WI38 (cell line): ENCODE measurements at regions not wholly inside any gene's neighbourhood (a gene's known extent, or its start where the extent isn't known, plus 50 kb on each side); places are given as distances from the start of the nearest gene placed in this dataset.

Experiments
- H3K4me3 ChIP-seq: 2 replicates; pipeline ENCODE4 v1.5.1; 2011; ENCODE audit warnings: low read depth, mild to moderate bottlenecking, control low read depth, low read length
- CTCF ChIP-seq: IDR thresholded peaks from 2 replicates; pipeline ENCODE4 v1.5.1; 2012; ENCODE audit warnings: low read depth, mild to moderate bottlenecking, control low read depth, low read length

GRCh38 chr6:156056085-156056484 is 600.4 kb upstream of the NOX3 start:
- H3K4me3 ChIP-seq: no peak overlapping the region
- no peak for TF ChIP-seq CTCF

GRCh38 chr6:156053626-156054025 is 598.0 kb upstream of the NOX3 start:
- H3K4me3 ChIP-seq: no peak overlapping the region
- no peak for TF ChIP-seq CTCF

- no peak overlapping the region for H3K4me3 ChIP-seq
- TF ChIP-seq CTCF: no peak
Measured at GRCh38 chr6:156046841-156047449, 591.3 kb upstream of the NOX3 start.

GRCh38 chr6:156046268-156046665 is 590.6 kb upstream of the NOX3 start:
- no peak overlapping the region for H3K4me3 ChIP-seq
- no peak for TF ChIP-seq CTCF

GRCh38 chr6:156045401-156046267 is 590.0 kb upstream of the NOX3 start:
- TF ChIP-seq CTCF: no peak

GRCh38 chr6:156033598-156033997 is 578.0 kb upstream of the NOX3 start:
- no peak for TF ChIP-seq CTCF
- no peak overlapping the region for H3K4me3 ChIP-seq

More at GRCh38 chr6:156045401-156046267, 590.0 kb upstream of the NOX3 start:
- H3K4me3 ChIP-seq: no peak overlapping the region

GRCh38 chr6:156031516-156031915 is 575.9 kb upstream of the NOX3 start:
- TF ChIP-seq CTCF: no peak

More at GRCh38 chr6:156031516-156031915, 575.9 kb upstream of the NOX3 start:
- no peak overlapping the region for H3K4me3 ChIP-seq
